ENCODE measurements at regions not wholly inside any gene's neighbourhood (a gene's known extent, or its start where the extent isn't known, plus 50 kb on each side); places are given as distances from the start of the nearest gene placed in this dataset.

DNA sequence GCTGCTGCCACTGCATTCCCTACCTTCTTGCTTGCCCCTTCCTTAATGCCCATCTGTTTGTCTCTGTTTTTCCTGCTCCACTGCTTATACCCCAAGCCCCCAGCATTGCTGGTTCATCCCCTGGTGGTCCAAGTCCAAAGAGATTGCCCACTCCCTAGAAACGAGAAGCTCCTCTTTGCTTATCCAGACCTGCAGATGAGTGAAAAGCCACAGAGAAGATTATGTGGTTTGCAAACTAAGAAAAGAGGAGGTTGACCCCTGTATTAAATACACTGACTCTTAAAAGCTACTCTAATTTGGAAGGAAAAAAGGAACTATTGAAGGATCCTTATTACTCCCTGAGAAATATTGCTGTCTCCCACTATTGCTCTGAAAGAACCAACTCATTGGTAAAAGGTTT is 146.8 kb upstream of the RAB4A start:
- Histone ChIP-seq H3K79me2 (replicated peaks; ENCODE audit: insufficient read depth, low read length) (no peaks in the 10 kb centered on the region), H3F3A (ENCODE audit: insufficient read depth, low read length, poor library complexity, severe bottlenecking) (no peaks in the 10 kb centered on the region), H3K36me3 (ENCODE audit: insufficient read depth, low read length) (no peaks in the 10 kb centered on the region), H3K4me3 (ENCODE audit: low read length) (no peak overlapping the region), H3K27ac (ENCODE audit: low read length) (no peak overlapping the region), H2AFZ (ENCODE audit: low read depth, low read length) (no peak overlapping the region), H3K9me2 (ENCODE audit: insufficient read depth, low read length) (no peaks in the 10 kb centered on the region), H4K20me1 (ENCODE audit: insufficient read depth) (no peaks in the 10 kb centered on the region), H3K27me3 (ENCODE audit: insufficient read depth, low read depth, low read length) (no peaks in the 10 kb centered on the region), H3K9ac (ENCODE audit: low read length) (no peak overlapping the region), H3K9me3 (ENCODE audit: low read length) (no peaks in the 10 kb centered on the region), H3K4me2 (ENCODE audit: low read length) (no peak overlapping the region)
- TF ChIP-seq SMC3 (conservative IDR thresholded peaks at IDR 0.05; ENCODE audit: poor library complexity), result no peak
- no peak for TF ChIP-seq EZH2 (IDR thresholded peaks at IDR 0.05; ENCODE audit: borderline replicate concordance, insufficient read depth, low read length, poor library complexity, severe bottlenecking)
- TF ChIP-seq, protein P1, sequence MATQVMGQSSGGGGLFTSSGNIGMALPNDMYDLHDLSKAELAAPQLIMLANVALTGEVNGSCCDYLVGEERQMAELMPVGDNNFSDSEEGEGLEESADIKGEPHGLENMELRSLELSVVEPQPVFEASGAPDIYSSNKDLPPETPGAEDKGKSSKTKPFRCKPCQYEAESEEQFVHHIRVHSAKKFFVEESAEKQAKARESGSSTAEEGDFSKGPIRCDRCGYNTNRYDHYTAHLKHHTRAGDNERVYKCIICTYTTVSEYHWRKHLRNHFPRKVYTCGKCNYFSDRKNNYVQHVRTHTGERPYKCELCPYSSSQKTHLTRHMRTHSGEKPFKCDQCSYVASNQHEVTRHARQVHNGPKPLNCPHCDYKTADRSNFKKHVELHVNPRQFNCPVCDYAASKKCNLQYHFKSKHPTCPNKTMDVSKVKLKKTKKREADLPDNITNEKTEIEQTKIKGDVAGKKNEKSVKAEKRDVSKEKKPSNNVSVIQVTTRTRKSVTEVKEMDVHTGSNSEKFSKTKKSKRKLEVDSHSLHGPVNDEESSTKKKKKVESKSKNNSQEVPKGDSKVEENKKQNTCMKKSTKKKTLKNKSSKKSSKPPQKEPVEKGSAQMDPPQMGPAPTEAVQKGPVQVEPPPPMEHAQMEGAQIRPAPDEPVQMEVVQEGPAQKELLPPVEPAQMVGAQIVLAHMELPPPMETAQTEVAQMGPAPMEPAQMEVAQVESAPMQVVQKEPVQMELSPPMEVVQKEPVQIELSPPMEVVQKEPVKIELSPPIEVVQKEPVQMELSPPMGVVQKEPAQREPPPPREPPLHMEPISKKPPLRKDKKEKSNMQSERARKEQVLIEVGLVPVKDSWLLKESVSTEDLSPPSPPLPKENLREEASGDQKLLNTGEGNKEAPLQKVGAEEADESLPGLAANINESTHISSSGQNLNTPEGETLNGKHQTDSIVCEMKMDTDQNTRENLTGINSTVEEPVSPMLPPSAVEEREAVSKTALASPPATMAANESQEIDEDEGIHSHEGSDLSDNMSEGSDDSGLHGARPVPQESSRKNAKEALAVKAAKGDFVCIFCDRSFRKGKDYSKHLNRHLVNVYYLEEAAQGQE (IDR thresholded peaks at IDR 0.05; ENCODE audit: borderline replicate concordance), result no peak
- TF ChIP-seq EP300 (conservative IDR thresholded peaks at IDR 0.05; ENCODE audit: poor library complexity, severe bottlenecking), result no peak
- TF ChIP-seq, protein P2, sequence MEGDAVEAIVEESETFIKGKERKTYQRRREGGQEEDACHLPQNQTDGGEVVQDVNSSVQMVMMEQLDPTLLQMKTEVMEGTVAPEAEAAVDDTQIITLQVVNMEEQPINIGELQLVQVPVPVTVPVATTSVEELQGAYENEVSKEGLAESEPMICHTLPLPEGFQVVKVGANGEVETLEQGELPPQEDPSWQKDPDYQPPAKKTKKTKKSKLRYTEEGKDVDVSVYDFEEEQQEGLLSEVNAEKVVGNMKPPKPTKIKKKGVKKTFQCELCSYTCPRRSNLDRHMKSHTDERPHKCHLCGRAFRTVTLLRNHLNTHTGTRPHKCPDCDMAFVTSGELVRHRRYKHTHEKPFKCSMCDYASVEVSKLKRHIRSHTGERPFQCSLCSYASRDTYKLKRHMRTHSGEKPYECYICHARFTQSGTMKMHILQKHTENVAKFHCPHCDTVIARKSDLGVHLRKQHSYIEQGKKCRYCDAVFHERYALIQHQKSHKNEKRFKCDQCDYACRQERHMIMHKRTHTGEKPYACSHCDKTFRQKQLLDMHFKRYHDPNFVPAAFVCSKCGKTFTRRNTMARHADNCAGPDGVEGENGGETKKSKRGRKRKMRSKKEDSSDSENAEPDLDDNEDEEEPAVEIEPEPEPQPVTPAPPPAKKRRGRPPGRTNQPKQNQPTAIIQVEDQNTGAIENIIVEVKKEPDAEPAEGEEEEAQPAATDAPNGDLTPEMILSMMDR (IDR thresholded peaks at IDR 0.05; ENCODE audit: poor library complexity, severe bottlenecking), result no peak
- no peak for TF ChIP-seq MXI1 (conservative IDR thresholded peaks at IDR 0.05; ENCODE audit: poor library complexity, severe bottlenecking)
- no peak for TF ChIP-seq POLR2AphosphoS5 (IDR thresholded peaks at IDR 0.05)
- no peak for TF ChIP-seq TAF1 (IDR thresholded peaks at IDR 0.05; ENCODE audit: low read depth)
- no peak for TF ChIP-seq RAD21 (conservative IDR thresholded peaks at IDR 0.05)

DNA sequence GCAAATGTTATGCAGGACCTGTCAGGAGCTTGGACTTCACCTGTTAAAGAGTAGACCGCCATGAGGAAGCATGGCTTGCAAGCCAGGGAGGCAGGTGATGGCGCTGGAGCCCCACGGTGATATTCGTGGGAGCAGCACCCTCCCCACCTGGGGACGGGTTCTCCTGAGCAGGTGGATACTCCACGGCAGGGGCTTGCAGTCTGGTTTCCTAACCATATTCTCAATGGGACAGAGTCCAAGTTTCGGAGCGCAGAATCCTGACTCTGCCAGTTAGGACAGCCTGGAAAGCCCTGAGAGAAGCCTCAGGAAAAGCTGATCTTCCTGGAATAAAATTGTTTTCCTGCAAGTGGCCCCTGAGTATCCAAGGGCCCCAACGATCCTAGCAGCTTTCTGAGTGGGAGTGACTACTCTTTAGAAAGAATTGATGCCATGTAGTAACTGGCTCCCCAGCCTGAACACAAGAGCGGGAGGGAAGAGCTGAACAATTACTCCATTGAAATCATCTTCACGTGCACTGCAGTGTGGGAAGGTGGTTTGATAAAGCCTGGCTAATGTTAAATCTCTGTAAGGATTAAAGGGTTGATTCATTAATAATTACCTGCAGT is 146.3 kb upstream of the RAB4A start:
- Histone ChIP-seq H3K4me3 (ENCODE audit: low read length) (no peak overlapping the region), H3K9ac (ENCODE audit: low read length) (no peak overlapping the region), H3K27me3 (ENCODE audit: insufficient read depth, low read depth, low read length) (no peaks in the 10 kb centered on the region), H3K4me2 (ENCODE audit: low read length) (no peak overlapping the region), H3K36me3 (ENCODE audit: insufficient read depth, low read length) (no peaks in the 10 kb centered on the region), H3K9me2 (ENCODE audit: insufficient read depth, low read length) (no peaks in the 10 kb centered on the region), H3K79me2 (replicated peaks; ENCODE audit: insufficient read depth, low read length) (no peaks in the 10 kb centered on the region), H3K9me3 (ENCODE audit: low read length) (no peaks in the 10 kb centered on the region), H3F3A (ENCODE audit: insufficient read depth, low read length, poor library complexity, severe bottlenecking) (no peaks in the 10 kb centered on the region), H2AFZ (ENCODE audit: low read depth, low read length) (no peak overlapping the region), H4K20me1 (ENCODE audit: insufficient read depth) (no peaks in the 10 kb centered on the region), H3K27ac (ENCODE audit: low read length) (no peak overlapping the region)
- TF ChIP-seq EP300 (conservative IDR thresholded peaks at IDR 0.05; ENCODE audit: poor library complexity, severe bottlenecking), result no peak
